GM18907 (cell line): ENCODE measurements at regions not wholly inside any gene's neighbourhood (a gene's known extent, or its start where the extent isn't known, plus 50 kb on each side); places are given as distances from the start of the nearest gene placed in this dataset.
"Not testable (repeated sequence)": the region's sequence is repeated elsewhere in the genome, so short reads cannot be mapped to it uniquely, and the experiment has no call there.

Source experiments
- ATAC-seq: cut with Tn5 transposase; IDR thresholded peaks from one replicate; pipeline ENCODE4 v1.9.1; 2021; ENCODE audit warnings: mild to moderate bottlenecking, moderate library complexity; ENCODE audit not compliant: unreplicated experiment

DNA sequence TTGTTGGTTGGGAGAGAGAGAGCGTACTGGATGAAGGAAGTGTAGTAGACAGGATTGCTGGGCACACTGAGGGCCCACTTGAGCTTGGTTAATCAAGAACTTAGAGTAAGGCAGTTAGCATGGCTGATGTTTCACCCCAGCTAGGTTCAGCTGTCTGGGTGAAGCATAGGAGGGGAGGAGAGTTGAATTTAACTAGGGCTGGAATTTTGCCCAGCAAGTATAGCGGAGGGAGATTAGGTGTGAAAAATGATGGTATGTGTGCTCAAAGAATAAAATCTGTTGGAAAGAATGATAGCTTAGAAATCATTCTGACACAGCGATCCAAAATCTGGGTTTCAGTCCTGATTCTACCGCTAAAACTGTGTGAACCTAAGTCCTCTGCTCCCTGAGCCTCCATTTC, 461.5 kb upstream of the PROX1 start:
- ATAC-seq, result no peak

DNA sequence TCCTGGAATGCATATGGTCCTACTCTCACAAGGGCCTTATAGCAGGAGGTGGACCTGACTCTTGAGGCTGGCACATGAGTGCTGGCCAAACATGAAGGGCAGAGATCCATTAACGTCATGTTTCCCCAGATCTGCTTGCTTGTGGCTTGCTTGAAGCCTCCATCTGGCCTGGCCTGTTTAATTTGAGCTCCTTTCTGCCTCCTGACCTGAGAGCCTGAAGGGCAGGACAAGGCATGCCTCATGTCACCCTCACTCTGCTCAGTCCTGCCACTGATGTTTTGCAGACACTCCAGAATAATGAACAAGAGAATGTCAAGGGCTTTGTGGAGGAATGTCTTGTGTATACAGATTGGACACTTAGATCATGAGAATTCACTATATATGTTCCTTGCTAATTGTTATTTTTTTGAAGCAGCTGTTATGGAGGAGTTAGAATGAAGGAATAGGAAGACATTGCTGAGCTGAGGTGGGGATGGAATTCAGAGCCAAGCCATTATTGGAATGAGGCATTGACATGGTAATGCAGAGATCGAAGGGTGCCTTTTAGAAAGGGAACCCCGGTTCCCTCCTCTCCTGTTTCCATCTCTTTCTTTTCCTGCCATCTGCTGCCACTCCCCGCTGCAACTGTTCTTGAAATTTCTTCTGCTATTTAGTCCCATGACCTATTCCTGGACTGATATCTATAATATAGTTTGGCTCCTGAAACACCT, 457.0 kb upstream of the PROX1 start:
- no peak for ATAC-seq

DNA sequence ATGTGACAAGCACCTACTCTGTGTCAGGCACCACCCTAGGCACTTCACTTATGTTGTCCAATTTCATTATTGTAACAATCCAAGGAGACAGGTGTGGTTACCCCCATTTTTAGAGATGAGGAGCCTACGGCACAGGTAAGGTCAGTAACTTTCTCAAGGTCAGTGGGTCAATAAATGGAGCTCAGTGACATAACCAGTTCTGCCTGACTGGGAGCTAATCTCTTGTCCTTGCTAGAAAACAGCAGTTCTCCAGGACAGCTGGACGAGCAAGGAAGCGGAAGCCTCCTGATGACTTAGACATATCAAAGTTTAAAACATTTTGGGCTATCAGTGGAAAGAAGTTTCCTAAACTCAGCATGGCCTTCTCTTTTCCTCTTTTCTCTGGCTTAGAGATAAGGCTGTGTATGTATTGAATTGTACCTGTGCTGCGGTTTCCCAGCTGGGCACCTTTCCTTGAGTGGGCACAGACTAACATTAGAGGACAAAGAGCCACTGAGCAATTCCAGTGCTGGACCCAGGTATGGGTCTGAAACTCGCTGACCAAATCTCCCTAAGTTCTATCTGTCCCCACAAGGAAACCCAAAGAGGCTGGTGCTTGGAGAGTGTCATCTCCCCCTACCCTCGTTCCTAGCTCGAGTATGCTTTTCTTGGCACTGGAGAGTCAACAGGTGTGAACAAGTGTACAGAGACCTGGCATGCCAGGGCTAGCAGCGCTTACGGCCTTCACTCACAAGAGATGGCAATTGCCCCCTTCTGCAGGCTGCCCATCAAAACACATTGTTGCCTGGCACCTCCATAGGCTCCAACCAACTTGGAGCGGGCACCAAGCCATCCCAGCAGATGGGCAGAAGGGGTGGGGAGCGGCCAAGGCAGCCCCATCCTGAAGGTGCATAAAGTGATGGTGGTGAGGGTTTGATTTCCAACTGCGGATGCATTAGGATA, 456.1 kb upstream of the PROX1 start:
- no peak for ATAC-seq

DNA sequence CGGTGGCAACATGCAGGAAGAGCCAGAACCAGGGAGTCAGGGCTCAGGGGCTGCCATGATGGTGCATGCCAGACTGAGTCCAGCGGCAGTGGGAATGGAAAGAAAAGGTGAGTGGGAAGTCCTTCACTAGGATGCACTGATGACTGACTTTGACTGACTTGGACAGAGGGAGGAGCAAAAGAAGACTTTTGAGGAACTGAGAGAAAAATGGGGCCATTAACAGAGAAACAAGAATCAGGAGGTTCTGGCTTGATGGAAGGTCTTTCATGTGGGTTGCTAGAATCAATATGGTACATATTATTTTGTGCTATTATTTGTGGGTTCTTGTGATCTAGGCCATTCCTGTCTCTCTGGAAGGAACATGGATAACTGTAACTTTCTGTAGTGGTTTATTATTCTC, 454.6 kb upstream of the PROX1 start:
- no peak for ATAC-seq

DNA sequence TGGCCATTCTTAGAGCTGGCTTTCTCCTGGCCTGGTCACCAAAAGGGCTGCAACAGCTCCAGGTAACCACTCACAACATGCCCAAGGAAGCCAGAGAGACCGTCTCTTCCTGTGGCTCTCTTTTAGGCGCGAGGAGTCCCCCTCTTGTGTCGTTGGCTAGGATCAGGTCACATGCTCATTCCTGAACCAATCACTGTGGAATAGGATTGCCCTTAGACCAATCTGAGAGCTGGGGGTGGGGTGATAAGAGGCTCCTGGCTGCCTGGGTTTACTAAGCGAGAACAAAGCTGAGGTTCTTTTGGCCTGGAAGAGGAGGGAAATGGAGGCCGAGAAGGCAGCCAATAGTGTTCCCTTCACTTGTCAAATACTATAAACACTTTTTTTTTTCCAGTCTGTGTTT, 452.1 kb upstream of the PROX1 start:
- ATAC-seq, result no peak

DNA sequence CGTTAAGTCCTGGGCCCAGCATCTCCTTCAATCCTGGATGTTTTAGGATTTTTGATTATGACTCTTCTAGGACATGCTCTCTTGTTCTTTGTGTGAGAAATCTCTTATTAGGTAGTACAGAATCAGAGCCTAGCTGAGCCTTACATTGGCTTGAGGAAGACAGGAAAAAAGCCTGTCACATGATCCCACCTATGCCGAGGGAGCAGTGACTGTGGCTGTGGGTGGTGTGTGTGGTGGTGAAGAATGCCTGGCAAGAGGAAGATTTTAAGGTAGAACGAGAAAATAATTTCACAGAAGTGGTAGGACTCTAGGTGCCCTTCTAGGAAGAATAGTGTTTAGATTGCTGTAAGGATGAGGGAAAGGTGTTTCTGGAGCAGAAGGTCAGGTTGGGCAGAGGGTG, 449.5 kb upstream of the PROX1 start:
- no peak for ATAC-seq

DNA sequence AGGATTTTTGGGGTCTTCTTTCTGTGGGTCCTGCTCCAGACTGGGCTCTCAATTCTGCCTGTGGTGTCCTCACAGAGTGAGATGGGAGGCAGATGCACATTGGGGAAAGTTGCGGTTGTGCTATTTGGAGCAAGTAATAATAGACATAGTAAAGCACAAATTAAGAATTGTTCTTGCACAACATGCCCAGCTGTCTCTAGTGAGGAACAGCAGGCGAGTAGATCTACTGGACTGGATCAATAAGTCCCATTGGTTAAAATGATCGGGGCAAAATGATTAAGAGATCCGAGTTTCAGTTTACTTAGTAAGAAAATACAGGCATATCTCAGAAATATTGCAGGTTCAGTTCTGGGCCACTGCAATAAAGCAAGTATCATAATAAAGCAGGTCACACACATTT, 448.3 kb upstream of the PROX1 start:
- ATAC-seq, result no peak

DNA sequence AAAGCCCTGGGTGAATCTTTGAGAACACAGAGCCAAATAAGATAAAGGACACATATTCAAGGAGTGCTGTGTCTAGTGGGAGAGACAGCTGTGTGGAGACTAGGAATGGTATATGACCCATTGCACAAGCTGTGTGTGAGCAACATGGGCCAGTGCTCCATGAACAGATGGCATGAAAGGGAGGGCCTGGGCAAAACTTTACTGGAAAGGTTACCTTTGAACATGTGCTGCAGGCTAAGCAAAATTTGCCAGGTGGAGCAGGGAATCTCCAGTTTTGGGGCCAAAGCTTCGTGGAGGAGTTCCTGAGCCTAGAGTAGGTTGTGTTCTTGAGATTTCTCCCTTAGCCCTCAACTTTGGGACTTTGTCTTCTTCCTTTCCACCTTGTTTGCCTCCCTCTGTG, 446.1 kb upstream of the PROX1 start:
- ATAC-seq, result no peak

DNA sequence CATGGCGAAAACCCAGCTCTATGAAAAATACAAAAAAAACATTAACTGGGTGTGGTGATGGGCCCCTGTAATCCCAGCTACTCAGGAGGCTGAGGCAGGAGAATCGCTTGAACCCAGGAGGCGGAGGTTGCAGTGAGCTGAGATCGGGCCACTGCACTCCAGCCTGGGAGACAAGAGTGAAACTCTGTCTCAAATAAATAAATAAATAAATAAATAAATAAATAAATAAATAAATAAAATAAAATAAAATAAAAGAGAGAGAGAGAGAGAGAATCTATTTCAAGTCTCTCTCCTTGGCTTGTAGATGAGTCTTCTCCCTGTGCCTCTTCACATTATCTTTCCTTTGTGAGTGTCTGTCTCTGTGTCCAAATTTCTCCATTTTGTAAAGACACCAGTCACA, 442.6 kb upstream of the PROX1 start:
- ATAC-seq, result not testable (repeated sequence)

DNA sequence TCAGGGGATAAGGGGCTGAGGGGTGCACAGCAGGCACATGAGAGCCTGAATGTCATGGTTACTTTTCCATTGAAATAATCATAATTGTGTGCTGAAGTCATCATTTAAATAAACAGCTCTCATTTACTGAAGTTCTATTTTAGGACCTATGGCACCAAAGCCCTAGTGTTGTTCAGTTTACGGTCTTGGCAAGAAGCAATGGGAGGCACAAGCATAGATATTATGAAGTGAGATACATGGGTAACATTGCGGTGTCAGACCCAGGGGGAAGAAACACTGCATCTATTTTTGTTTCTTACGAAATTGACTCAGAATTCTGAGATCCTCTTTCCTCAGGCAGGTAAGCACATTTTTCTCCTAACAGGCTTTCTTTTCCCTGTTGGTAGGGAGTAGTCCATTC, 437.8 kb upstream of the PROX1 start:
- ATAC-seq, result no peak

DNA sequence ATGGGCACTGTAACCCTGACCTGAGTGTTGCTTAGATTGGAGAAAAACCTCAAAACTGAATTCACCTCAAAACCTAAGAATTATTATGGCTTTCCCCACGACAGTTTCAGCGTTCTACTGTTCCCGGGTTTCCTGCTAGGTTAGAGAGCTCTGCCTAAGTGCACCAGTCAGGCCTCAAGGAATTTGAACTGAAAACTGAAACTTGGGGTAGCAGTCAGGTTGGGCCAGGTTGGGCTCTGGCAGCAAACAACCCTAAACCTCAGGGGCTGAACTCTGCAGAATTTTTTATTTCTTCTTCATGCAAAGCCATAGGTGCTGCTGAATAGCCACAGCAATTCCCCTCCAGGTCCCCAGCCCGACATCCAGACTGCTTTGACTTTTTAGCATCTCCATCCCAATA, 437.0 kb upstream of the PROX1 start:
- ATAC-seq, result no peak

DNA sequence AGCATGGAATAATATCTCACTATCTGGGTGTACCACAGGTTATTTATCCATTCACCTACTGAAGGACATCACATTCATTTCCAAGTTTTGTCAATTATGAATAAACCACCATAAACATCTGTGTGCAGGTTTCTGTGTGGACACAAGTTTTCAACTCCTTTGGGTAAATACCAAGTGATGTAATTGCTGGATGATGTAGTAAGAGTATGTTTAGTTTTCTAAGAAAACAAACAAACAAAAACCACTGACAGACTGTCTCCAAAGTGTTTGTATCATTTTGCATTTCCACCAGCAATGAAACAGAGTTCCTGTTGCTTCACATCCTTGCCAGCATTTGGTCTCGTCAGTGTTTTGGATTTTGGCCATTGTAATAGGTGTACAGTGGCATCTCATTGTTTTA, 435.7 kb upstream of the PROX1 start:
- ATAC-seq, result no peak

DNA sequence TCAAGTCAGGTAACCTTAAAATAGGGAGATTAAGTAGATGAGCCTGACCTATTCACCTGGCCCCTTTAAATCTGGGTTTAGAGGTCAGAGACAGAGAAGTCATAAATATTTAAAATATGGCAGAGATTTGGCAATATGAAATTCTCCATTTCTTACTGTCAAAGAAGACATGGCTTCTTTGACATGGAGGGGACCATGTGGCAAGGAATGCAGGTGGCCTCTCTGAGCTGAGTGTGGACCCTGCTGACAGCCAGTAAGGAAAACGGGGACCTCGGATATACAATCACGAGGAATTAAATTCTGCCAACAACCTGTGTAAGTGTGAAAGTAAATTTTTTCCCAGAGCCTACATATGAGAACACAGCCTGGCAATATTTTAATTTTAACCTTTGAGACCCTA, 427.5 kb upstream of the PROX1 start:
- no peak for ATAC-seq

DNA sequence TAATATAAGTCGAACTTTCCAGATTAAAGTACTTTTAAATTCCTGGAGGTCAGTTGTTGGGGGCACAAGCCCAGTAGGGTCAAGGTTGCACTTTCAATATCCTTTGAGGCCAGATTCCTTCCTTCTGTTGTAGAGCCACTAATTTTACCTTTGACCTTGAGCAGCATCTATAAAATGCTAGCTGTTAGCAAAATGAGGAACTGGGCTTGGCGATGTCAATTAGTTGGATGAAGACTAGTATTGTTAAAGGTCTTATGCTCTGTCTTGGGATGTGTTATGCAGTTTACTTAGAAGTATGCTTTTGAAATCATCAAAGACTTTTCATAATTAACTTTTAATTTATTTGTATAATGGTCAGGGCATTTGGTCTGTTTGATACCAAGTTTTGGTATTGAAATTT, 425.9 kb upstream of the PROX1 start:
- ATAC-seq, result no peak

DNA sequence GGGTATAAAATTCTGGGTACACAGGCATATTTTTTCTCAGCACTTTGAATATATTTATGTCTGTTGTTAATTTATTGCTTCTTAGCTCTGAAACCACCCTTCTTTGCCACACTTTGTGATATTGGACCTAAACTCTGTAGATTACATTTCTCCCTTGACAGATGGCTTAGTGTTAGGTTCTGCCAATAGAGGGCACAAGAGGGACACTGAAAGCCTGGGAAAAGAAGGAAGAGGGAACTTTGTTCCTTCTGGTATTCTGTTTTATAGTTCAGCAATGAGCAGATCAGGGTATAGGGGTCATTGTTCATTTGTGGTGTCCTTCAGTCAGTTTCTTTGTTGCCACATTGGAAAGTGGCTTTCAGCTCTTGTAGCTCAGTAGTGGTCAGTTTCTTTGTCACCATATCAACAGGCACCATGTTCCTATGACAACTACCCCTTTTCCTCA, 423.5 kb upstream of the PROX1 start:
- no peak for ATAC-seq

DNA sequence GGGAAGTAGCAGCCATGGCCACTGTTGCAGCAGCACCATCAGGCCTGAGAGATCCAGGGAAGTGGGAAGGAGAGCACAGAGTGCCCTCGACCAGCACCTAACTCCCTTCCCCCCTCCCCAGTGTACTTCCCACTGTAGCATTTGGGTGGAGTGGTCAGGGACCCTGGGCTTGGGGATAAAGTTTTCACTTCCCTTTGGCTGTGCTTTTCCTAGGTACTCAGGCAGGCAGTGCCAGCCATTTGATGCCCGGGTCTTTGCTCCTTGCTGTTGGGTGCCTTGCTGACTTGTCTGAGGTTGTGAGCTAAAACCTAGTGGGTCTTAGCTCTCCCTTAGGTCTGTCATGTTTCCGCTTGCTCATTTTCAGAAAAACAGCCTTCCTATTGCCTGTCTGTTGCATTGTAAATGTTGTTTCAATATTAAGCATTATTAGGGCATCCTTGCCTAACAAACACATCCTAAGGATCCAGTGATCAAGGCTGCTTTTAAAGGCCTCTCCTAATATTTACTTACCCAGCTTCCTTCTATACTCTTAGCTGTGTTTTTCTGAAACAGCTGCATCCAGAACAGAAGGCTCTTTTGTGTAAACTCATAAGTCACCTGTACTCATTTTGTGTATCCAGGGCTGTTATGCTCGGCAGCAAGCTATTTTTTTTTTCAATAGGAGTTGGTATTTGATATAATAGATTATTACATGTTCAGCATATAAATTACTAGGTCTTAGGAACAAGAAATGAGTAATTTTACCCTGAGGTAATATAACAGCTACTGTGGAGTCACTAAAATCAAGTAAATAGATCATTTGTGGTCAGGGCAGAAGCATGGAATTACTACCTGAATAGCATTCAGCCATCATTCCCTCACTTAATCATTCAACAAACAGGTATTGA, 418.6 kb upstream of the PROX1 start:
- no peak for ATAC-seq

DNA sequence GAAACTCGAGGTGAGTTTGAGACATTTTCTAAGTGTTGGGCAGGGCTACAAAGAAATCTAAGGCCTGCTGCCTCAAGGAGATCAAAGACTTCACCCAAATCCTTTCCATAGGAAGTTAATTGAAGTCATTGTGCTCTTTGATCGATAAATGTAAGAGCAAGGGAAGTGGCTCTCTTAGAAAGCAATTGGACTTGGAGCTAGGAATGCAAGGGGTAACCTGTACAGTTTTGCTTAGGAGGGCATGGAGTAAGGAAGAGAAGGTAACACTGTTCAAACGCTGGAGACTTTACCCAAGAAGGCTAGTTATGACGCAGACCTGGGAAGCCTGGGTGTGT, 418.0 kb upstream of the PROX1 start:
- ATAC-seq, result no peak

DNA sequence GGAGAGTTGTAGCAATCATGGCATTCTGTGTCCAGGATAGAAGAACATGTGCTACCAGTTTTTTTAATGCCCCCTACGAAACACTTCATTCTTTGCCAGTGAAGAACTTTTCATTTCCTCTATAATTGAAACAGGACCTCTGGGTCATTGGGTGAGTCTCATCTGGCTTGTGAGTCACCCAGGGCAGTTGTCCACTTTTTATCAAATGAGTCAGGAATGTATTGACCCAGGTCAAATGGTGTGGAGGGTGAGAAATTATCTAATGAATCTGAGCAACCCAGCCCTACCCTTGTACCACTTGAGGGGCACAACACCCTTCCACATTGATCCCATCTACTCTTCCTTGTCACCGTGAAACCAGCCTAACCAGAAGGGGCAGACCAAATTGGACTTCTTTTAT, 417.3 kb upstream of the PROX1 start:
- no peak for ATAC-seq

DNA sequence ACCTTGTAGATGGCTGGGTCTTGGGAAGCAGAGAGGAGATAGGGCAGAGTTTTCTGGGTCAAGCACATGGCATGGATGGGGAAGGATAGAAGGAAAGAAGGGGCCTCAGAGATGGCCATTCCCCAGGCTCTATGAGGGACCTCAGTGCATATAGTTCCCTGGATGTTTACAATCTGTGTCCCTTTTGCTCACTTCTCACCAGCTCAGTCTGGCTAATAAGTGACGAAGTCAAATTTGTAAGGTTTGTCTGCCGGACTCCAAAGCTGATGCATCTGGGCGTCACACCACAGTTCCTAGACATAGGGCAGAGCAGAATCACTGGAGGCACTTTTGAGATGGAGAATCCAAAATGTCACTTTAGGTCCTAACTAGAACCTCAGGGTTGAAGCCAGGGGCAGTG, 416.4 kb upstream of the PROX1 start:
- ATAC-seq, result no peak

DNA sequence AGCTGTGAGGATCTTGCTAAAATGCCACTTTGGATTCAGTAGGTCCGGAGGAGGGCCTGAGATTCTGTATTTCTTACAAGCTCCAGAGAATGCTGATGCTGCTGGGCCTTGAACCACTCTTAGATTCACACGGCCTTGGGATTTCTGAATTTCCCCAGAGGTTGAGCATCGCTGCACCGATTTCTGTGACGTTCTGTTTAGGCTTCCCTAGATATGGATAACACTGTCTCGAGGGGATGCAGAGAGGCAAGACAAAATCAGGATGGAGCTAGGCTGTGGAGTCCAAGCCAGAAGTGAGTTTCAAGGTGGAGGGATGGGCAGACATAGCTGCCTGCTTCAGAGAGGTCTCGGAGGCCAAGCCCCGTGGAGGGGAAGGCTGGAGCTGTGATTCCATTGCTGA, 415.9 kb upstream of the PROX1 start:
- no peak for ATAC-seq

DNA sequence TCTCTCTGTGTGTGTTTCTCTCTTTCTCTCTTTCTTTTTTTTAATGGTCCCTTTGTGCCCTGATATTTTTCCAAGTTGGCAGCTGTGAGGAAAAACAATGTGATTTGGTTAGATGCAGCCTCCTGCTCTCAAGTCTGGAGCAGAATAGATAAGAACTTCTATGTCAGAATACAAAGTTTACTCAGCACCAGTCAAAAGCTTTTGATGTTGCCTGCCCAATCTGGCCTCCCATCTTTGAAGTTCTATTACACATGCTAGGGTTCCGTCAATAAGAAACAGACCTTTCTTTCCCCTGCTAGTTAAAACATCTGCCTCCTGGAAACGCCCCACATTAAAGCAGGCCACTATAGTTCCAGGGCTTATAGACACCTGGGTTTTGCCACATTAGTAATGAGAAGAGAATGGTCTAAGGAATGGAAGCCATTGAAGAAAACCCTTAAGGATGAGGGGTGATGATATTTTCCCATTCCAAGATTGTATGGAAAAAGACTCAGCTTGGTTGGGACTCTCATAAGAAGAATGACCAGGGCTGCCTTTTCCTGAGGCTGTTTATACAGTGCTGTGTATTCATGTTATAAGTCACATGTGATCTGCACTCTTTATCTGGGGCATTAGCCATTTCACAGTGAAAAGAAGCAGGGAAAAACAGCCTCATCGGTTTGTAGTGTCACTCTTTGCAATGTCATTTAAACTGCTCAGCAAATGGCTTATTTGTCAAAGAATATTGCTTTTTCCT, 414.7 kb upstream of the PROX1 start:
- no peak for ATAC-seq
